Endodermal cell (in vitro differentiated cells): ENCODE measurements at regions not wholly inside any gene's neighbourhood (a gene's known extent, or its start where the extent isn't known, plus 50 kb on each side); places are given as distances from the start of the nearest gene placed in this dataset.

Experiments
- DNase-seq: peaks from one replicate; pipeline ENCODE4 v3.0.0-alpha.2; 2017
- H3K27ac ChIP-seq: 2 replicates; pipeline ENCODE4 v1.5.1; 2013; ENCODE audit warnings: mild to moderate bottlenecking, low read depth, low read length, moderate library complexity
- H3K27me3 ChIP-seq: 2 replicates; pipeline ENCODE4 v1.6.1; 2013; ENCODE audit warnings: mild to moderate bottlenecking, low read length, moderate library complexity; ENCODE audit not compliant: insufficient read depth, control insufficient read depth, poor library complexity, severe bottlenecking
- H3K36me3 ChIP-seq: 2 replicates; pipeline ENCODE4 v1.7.0; 2013; ENCODE audit warnings: mild to moderate bottlenecking, low read length, moderate library complexity; ENCODE audit not compliant: control insufficient read depth, insufficient read depth
- H3K4me1 ChIP-seq: one replicate; pipeline ENCODE4 v1.7.0; 2013; ENCODE audit warnings: low read length; ENCODE audit not compliant: control insufficient read depth, insufficient read depth
- H3K4me3 ChIP-seq: 2 replicates; pipeline ENCODE4 v1.5.1; 2013; ENCODE audit warnings: mild to moderate bottlenecking, low read length, moderate library complexity
- H3K9ac ChIP-seq: 2 replicates; pipeline ENCODE4 v1.6.1; 2013; ENCODE audit warnings: mild to moderate bottlenecking, low read length, moderate library complexity; ENCODE audit not compliant: poor library complexity, severe bottlenecking; ENCODE audit errors: extremely low read depth
- H3K9me3 ChIP-seq: 2 replicates; pipeline ENCODE4 v1.6.1; 2013; ENCODE audit warnings: mild to moderate bottlenecking, low read length, moderate library complexity; ENCODE audit not compliant: control insufficient read depth
- H3K27ac Mint-ChIP-seq: 2 replicates; pipeline ENCODE4 v1.8.0; 2020; ENCODE audit warnings: mixed read lengths
- H3K27me3 Mint-ChIP-seq: 2 replicates; pipeline ENCODE4 v1.8.0; 2021; ENCODE audit warnings: mild to moderate bottlenecking, mixed read lengths; ENCODE audit not compliant: insufficient read depth
- H3K36me3 Mint-ChIP-seq: 2 replicates; pipeline ENCODE4 v1.8.0; 2020; ENCODE audit warnings: low read depth, mixed read lengths
- H3K4me1 Mint-ChIP-seq: 2 replicates; pipeline ENCODE4 v1.8.0; 2020; ENCODE audit warnings: mixed read lengths
- H3K4me3 Mint-ChIP-seq: 2 replicates; pipeline ENCODE4 v1.8.0; 2020; ENCODE audit warnings: mild to moderate bottlenecking, moderate library complexity, mixed read lengths
- H3K9me3 Mint-ChIP-seq: 2 replicates; pipeline ENCODE4 v1.8.0; 2020; ENCODE audit warnings: mild to moderate bottlenecking, mixed read lengths
- WGBS, 2 experiments: methylation state at CpG; one replicate each; pipeline versions ENCODE4 v1.1.5 to v1.1.7; 2013; ENCODE audit warnings: missing lambda C conversion rate in 2 of 2, mixed read lengths in 1 of 2; ENCODE audit not compliant: insufficient coverage in 1 of 2, insufficient read length in 1 of 2; 5-methylcytosine and 5-hydroxymethylcytosine counted together
- TF ChIP-seq, protein P1 (sequence below): fragments of 200-600 bp; sonication (generic); conservative IDR thresholded peaks from 2 replicates; pipeline ENCODE4 v1.5.0; 2021; ENCODE audit warnings: antibody characterized with exemption, mild to moderate bottlenecking

DNA sequence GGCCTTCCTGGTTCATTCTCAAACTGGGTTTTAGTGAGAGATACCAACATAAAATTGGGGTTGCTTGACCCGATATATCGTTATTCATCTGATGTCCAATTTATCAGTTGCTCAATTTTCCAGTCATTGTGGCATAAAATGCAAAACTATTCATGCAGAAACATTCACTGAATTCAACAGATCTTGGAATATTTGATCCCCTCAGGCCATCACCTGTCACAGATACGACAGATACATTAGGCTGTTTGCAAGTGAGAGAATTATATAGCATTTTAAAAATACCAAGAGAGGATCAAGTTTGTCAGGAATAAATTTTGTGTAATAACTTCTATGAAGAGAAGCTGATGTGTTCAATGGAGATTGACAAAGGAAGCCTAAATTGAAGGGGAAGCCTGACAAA is 67.1 kb downstream of the MAP10 start:
- Histone ChIP-seq H3K27ac (no peak overlapping the region), H3K4me3 (no peak overlapping the region), H3K9ac (no peak overlapping the region), H3K27me3 (no peaks in the 10 kb centered on the region), H3K4me1 (no peaks in the 10 kb centered on the region), H3K36me3 (no peaks in the 10 kb centered on the region), H3K9me3 (no peaks in the 10 kb centered on the region)
- H3K36me3 Mint-ChIP-seq = no peaks in the 10 kb centered on the region
- H3K27ac Mint-ChIP-seq = no peak overlapping the region
- 93 to 95% methylated on average over 2 to 3 of the region's 3 CpGs for WGBS, 2 experiments
- no peak overlapping the region for H3K4me3 Mint-ChIP-seq
- no peak for DNase-seq
- peaks cover 9% of the 10 kb centered on the region for H3K27me3 Mint-ChIP-seq
- TF ChIP-seq, protein P1, sequence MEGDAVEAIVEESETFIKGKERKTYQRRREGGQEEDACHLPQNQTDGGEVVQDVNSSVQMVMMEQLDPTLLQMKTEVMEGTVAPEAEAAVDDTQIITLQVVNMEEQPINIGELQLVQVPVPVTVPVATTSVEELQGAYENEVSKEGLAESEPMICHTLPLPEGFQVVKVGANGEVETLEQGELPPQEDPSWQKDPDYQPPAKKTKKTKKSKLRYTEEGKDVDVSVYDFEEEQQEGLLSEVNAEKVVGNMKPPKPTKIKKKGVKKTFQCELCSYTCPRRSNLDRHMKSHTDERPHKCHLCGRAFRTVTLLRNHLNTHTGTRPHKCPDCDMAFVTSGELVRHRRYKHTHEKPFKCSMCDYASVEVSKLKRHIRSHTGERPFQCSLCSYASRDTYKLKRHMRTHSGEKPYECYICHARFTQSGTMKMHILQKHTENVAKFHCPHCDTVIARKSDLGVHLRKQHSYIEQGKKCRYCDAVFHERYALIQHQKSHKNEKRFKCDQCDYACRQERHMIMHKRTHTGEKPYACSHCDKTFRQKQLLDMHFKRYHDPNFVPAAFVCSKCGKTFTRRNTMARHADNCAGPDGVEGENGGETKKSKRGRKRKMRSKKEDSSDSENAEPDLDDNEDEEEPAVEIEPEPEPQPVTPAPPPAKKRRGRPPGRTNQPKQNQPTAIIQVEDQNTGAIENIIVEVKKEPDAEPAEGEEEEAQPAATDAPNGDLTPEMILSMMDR = no peak
- no peaks in the 10 kb centered on the region for H3K4me1 Mint-ChIP-seq
- H3K9me3 Mint-ChIP-seq = no peaks in the 10 kb centered on the region

DNA sequence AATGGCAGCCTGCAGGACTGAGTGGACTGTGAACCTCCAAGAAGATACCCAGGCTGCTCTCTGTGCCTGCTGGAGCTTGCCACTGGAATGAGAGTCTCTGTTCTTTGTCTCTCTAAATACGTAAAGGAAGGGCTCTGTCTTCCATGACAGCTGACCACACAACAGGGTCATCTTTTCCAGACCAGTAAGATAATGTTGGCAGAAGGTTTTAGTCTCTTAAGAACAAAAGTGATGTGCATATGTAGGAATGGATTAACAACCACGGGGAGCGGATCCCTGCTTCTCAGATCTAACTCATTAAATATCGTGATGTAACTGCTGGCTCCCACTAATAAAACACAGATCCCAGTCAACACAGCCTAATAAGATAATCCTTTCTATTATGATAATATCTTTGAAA is 67.5 kb downstream of the MAP10 start:
- DNase-seq = no peak
- no peaks in the 10 kb centered on the region for H3K27me3 ChIP-seq
- Mint-ChIP-seq H3K27me3 (peaks cover 9% of the 10 kb centered on the region), H3K36me3 (no peaks in the 10 kb centered on the region), H3K4me1 (no peaks in the 10 kb centered on the region), H3K4me3 (no peak overlapping the region), H3K9me3 (no peaks in the 10 kb centered on the region), H3K27ac (no peak overlapping the region)
- TF ChIP-seq, protein P1 = no peak
- H3K27ac ChIP-seq = no peak overlapping the region
- H3K4me1 ChIP-seq = no peaks in the 10 kb centered on the region
- 80 to 90% methylated on average over 1 to 4 of the region's 4 CpGs for WGBS, 2 experiments
- no peaks in the 10 kb centered on the region for H3K36me3 ChIP-seq
- no peak overlapping the region for H3K4me3 ChIP-seq
- no peak overlapping the region for H3K9ac ChIP-seq
- no peaks in the 10 kb centered on the region for H3K9me3 ChIP-seq

DNA sequence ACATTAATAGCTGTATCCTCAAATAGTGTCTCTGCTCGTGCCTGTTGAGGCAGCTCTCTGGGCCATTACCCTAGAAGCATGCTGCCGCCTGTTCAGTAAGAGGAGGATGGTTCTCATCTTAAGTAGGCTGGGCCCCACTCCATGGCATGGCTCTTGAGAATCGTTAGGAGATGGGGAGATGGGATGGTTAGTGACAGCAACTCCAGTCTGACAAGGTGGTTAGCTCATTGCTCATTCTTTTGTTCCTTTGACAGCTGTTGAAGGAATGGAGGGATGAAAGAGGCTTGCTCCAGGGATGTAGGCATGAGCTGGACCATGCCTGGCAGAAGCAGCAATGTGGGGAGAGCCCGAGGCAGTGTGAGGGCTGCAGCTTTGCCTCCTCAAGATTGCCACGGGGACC is 68.2 kb downstream of the MAP10 start:
- WGBS, 2 experiments = 89 to 90% methylated on average over 4 to 5 of the region's 5 CpGs
- no peaks in the 10 kb centered on the region for H3K4me1 Mint-ChIP-seq

More for the DNA sequence above, 68.2 kb downstream of the MAP10 start:
- H3K36me3 ChIP-seq = no peaks in the 10 kb centered on the region
- no peak overlapping the region for H3K4me3 Mint-ChIP-seq
- H3K9me3 Mint-ChIP-seq = no peaks in the 10 kb centered on the region
- H3K36me3 Mint-ChIP-seq = no peaks in the 10 kb centered on the region
- H3K27me3 ChIP-seq = no peaks in the 10 kb centered on the region
- no peak overlapping the region for H3K27ac Mint-ChIP-seq
- H3K9me3 ChIP-seq = no peaks in the 10 kb centered on the region
- DNase-seq = no peak
- H3K4me1 ChIP-seq = no peaks in the 10 kb centered on the region
- H3K27me3 Mint-ChIP-seq = peaks cover 10% of the 10 kb centered on the region
- no peak overlapping the region for H3K4me3 ChIP-seq
- H3K27ac ChIP-seq = no peak overlapping the region
- H3K9ac ChIP-seq = no peak overlapping the region
- TF ChIP-seq, protein P1 = no peak
